SK-N-MC (cell line): ENCODE measurements at regions not wholly inside any gene's neighbourhood (a gene's known extent, or its start where the extent isn't known, plus 50 kb on each side); places are given as distances from the start of the nearest gene placed in this dataset.

Source experiments
- DNase-seq: peaks from one replicate; pipeline ENCODE4 v3.0.0-alpha.2; 2011; ENCODE audit warnings: low read depth, low spot score
- H3K27ac ChIP-seq: fragments of 200-600 bp; sonication (generic); 2 replicates; pipeline ENCODE4 v1.5.1; 2016; ENCODE audit warnings: mixed run types
- H3K36me3 ChIP-seq: fragments of 200-600 bp; sonication (generic); 2 replicates; pipeline ENCODE4 v1.6.1; 2017; ENCODE audit warnings: antibody characterized with exemption, low read length, mixed read lengths; ENCODE audit not compliant: insufficient read depth
- H3K4me3 ChIP-seq: fragments of 200-600 bp; sonication (generic); 2 replicates; pipeline ENCODE4 v1.5.1; 2016
- H3K9ac ChIP-seq: fragments of 200-600 bp; sonication (generic); 2 replicates; pipeline ENCODE4 v1.8.0; 2017; ENCODE audit warnings: mixed run types, mixed read lengths; ENCODE audit not compliant: insufficient read length
- H3K9me3 ChIP-seq: fragments of 200-600 bp; sonication (generic); 2 replicates; pipeline ENCODE4 v1.6.1; 2017; ENCODE audit warnings: low read depth, mild to moderate bottlenecking, antibody characterized with exemption, low read length, moderate library complexity, mixed read lengths
- EZH2 ChIP-seq: fragments of 200-600 bp; sonication (generic); IDR thresholded peaks from one replicate; pipeline ENCODE4 v1.6.1; 2017; ENCODE audit warnings: antibody characterized with exemption
- FOXP2 ChIP-seq: optimal IDR thresholded peaks from 2 replicates; pipeline ENCODE3; 2011; ENCODE audit warnings: mild to moderate bottlenecking, moderate library complexity; ENCODE audit not compliant: insufficient read depth; ENCODE audit errors: extremely low read length, control extremely low read depth
- POLR2AphosphoS5 ChIP-seq: IDR thresholded peaks from 2 replicates; pipeline ENCODE4 v1.6.1; 2012; ENCODE audit warnings: mild to moderate bottlenecking, low read depth, low read length, borderline replicate concordance

DNA sequence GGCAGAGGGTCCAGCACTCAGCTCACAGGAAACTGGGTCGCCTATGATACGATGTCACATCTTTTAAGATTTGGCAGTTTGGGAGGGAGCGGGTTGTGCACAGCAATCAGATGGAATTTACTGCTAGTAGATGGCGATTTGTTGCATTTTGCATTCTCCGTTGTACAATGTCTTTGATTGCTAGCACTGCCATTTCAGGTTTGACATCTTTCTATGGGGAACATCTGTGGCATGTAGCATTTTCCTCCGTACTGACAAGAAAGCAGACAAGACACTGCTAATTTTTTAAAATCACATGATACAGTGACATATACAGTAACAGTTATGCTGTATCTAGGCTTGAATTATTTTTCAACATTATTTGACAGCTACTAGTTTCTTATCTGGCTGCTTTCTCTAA lies 119.7 kb upstream of the PCSK2 start:
- no peaks in the 10 kb centered on the region for H3K9me3 ChIP-seq
- H3K27ac ChIP-seq: no peak overlapping the region
- no peaks in the 10 kb centered on the region for H3K36me3 ChIP-seq
- TF ChIP-seq FOXP2 (no peak), EZH2 (no peak), POLR2AphosphoS5 (no peak)
- DNase-seq: no peak
- no peak overlapping the region for H3K9ac ChIP-seq
- no peak overlapping the region for H3K4me3 ChIP-seq

DNA sequence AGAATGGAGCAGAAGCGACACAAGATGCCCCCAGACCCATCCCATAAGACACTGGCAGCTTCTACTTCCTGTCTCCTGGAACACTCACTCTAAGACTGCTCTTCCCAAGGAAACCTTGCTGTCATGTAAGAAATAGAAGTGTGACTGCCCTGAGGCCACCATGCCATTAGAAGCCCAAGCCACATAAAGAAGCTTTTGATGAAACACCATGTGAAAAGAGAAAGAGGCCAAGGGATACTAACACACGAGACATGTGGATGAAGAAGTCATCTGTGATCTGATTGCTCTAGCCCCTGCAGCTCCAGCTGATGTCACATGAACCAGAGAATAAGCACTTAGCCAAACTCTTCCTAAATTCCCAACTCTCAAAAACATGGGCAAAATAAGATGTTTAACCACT lies 117.9 kb upstream of the PCSK2 start:
- no peak overlapping the region for H3K27ac ChIP-seq
- H3K4me3 ChIP-seq: no peak overlapping the region
- no peak overlapping the region for H3K9ac ChIP-seq
- H3K9me3 ChIP-seq: no peaks in the 10 kb centered on the region
- no peak for DNase-seq
- TF ChIP-seq POLR2AphosphoS5: no peak
- no peak for TF ChIP-seq FOXP2
- no peak for TF ChIP-seq EZH2
- H3K36me3 ChIP-seq: no peaks in the 10 kb centered on the region

DNA sequence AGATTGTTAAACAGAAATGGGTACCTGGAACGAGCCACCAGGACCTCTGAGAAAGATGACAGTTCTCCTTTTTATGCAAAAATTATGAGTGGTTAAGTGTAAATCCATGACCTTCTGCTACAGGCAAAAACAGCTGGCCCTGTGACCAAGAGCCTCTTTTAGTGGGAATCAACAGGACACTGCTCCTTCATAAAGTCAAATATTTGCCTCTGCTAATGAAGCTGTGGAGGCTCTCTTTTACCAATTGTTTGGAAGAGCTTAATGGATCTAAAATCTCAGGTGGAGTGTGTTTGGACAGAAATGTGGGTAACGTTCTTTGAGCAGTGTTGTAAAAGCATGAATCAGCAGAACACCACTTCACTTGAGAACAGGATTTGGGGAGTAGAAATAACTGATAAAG lies 117.5 kb upstream of the PCSK2 start:
- Histone ChIP-seq H3K27ac (no peak overlapping the region), H3K9ac (no peak overlapping the region), H3K9me3 (no peaks in the 10 kb centered on the region), H3K36me3 (no peaks in the 10 kb centered on the region), H3K4me3 (no peak overlapping the region)
- no peak for TF ChIP-seq FOXP2
- no peak for DNase-seq

DNA sequence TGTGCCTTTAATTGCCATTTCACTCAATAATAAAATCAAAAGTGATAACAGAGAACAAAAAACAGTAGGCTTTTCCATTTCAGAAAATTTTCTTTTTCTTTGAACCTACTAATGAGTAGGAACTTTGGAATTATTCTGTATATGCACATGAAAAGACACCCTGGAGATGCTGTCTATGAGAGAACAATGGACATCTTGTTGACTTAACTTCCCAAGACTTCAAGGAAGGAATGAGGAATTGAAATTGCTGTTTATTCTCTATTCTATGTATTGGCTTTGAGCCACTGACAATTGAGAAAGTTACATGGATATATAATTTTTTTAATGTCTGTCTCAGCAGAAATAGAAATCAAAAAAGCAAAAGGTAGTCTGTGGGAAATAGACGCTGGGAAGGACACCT lies 98.6 kb upstream of the PCSK2 start:
- no peaks in the 10 kb centered on the region for H3K9me3 ChIP-seq
- no peak for DNase-seq
- TF ChIP-seq POLR2AphosphoS5 (no peak), FOXP2 (no peak), EZH2 (no peak)
- no peaks in the 10 kb centered on the region for H3K36me3 ChIP-seq
- no peak overlapping the region for H3K4me3 ChIP-seq
- no peak overlapping the region for H3K27ac ChIP-seq
- H3K9ac ChIP-seq: no peak overlapping the region

DNA sequence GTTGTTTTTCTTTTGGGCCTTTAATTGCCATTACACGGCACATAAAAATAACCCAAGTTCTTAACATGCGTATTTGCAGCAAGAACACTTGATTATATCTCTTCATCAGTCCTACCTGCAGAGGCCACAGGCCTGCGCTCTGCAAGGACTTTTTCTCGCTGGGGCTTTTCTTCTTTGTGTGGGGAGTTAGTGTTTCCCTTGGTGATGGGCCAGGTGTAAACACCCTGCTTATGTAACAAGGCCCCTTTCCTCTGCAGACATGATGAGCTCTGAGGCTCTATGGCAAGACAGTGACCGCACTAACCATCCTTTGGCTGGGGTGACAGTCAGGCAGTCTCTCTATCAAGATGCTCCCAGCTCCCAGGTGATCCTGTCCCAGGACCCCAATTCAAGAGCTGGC lies 97.8 kb upstream of the PCSK2 start:
- Histone ChIP-seq H3K36me3 (no peaks in the 10 kb centered on the region), H3K27ac (no peak overlapping the region), H3K9ac (no peak overlapping the region), H3K4me3 (no peak overlapping the region), H3K9me3 (no peaks in the 10 kb centered on the region)
- no peak for TF ChIP-seq POLR2AphosphoS5
- TF ChIP-seq FOXP2: no peak
- TF ChIP-seq EZH2: no peak
- DNase-seq: no peak

- H3K4me3 ChIP-seq: no peak overlapping the region
- DNase-seq: no peak
- no peak overlapping the region for H3K9ac ChIP-seq
- no peaks in the 10 kb centered on the region for H3K36me3 ChIP-seq
- no peak overlapping the region for H3K27ac ChIP-seq
- H3K9me3 ChIP-seq: no peaks in the 10 kb centered on the region
- TF ChIP-seq FOXP2 (no peak), POLR2AphosphoS5 (no peak), EZH2 (no peak)
These were observed 89.1 kb upstream of the PCSK2 start for GRCh38 chr20:17137692-17138091.

DNA sequence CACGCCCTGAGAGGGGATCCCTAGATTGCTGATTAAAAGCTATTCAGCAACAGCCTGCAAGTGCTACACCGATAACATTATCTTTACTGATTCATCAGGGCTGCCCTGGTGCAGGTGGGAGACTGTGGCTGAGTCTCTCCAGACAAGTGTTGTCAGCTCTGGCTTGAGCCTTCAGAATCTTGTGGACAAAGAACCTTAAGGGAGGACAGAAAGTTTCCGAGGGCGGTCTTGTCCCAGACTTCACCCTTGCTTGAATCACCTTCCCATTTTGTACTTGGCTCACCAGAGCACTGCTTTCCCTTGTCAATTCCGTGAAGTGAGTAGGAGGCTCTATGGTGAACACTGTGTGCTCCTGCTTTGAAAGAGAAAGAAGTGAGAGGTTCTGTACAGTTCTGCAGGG lies 88.6 kb upstream of the PCSK2 start:
- no peaks in the 10 kb centered on the region for H3K36me3 ChIP-seq
- no peak overlapping the region for H3K4me3 ChIP-seq
- no peak for DNase-seq
- H3K9ac ChIP-seq: no peak overlapping the region
- no peaks in the 10 kb centered on the region for H3K9me3 ChIP-seq
- no peak for TF ChIP-seq FOXP2
- no peak for TF ChIP-seq EZH2
- no peak for TF ChIP-seq POLR2AphosphoS5
- H3K27ac ChIP-seq: no peak overlapping the region

- Histone ChIP-seq H3K4me3 (no peak overlapping the region), H3K9me3 (no peaks in the 10 kb centered on the region), H3K27ac (peak overlapping the region; percentile 96; the same call in 1 of the 2 replicates), H3K36me3 (no peaks in the 10 kb centered on the region), H3K9ac (no peak overlapping the region)
- no peak for DNase-seq
- TF ChIP-seq EZH2: no peak
- no peak for TF ChIP-seq FOXP2
- TF ChIP-seq POLR2AphosphoS5: no peak
These were observed 85.9 kb upstream of the PCSK2 start for GRCh38 chr20:17140894-17141293.

GRCh38 chr20:17141568-17141967 lies 85.3 kb upstream of the PCSK2 start:
- H3K9ac ChIP-seq: peak overlapping the region; percentile 35
- peak overlapping the region; percentile 63 for H3K4me3 ChIP-seq
- TF ChIP-seq EZH2 (no peak), FOXP2 (no peak), POLR2AphosphoS5 (no peak)
- H3K9me3 ChIP-seq: no peaks in the 10 kb centered on the region
- H3K36me3 ChIP-seq: no peaks in the 10 kb centered on the region
- H3K27ac ChIP-seq: peak overlapping the region; percentile 96
- DNase-seq: peak; percentile 55
